ENCODE measurements at regions not wholly inside any gene's neighbourhood (a gene's known extent, or its start where the extent isn't known, plus 50 kb on each side); places are given as distances from the start of the nearest gene placed in this dataset.

- no peak for DNase-seq
Observed at GRCh38 chr6:109225946-109226345, 130.6 kb downstream of the CEP57L1 start.

GRCh38 chr6:109224994-109225393, 129.7 kb downstream of the CEP57L1 start:
- DNase-seq = no peak

- DNase-seq = no peak
Observed at GRCh38 chr6:109224107-109224875, 129.0 kb downstream of the CEP57L1 start.

DNA sequence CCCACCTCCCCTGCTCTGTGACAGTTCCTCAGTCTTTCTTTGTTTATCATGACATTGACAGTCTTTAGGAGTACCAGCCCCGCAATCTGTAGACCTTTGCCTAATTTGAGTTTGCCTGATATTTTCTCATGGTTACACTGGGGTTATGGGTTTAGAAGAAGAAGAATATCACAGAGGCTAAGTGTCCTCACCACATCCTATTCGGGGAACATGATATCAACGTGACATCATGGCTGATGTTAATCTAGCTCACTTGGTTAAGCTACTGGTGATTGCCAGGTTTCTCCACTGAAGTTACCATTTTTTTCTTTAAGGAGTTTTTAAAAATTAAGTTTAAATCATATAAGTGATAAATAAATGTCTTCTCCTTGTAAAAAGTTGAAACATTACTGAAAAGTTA, 127.5 kb downstream of the CEP57L1 start:
- no peak for DNase-seq

- DNase-seq = no peak
Observed at GRCh38 chr6:109221543-109222195, 126.4 kb downstream of the CEP57L1 start.
